K562 (cell line): ENCODE measurements at regions not wholly inside any gene's neighbourhood (a gene's known extent, or its start where the extent isn't known, plus 50 kb on each side); places are given as distances from the start of the nearest gene placed in this dataset.

ENCODE experiments used
- ARHGAP35 ChIP-seq: fragments of 450-650 bp; IDR thresholded peaks from 2 replicates; pipeline ENCODE4 v1.6.1; 2018; ENCODE audit not compliant: partially characterized antibody
- KLF13 ChIP-seq: fragments of 450-650 bp; IDR thresholded peaks from 2 replicates; pipeline ENCODE4 v1.6.1; 2016; ENCODE audit warnings: missing genetic modification characterization, low read depth, mild to moderate bottlenecking, missing compliant biosample characterization, moderate library complexity, borderline replicate concordance
- MTA1 ChIP-seq: fragments of 450-650 bp; IDR thresholded peaks from 2 replicates; pipeline ENCODE4 v1.6.1; 2017; ENCODE audit warnings: borderline replicate concordance
- NFRKB ChIP-seq: fragments of 450-650 bp; IDR thresholded peaks from 2 replicates; pipeline ENCODE4 v1.6.1; 2016; ENCODE audit warnings: low read depth
- POLR2G ChIP-seq: fragments of 200-400 bp; formaldehyde crosslinking; IDR thresholded peaks from 2 replicates; pipeline ENCODE4 v1.6.1; 2017; ENCODE audit warnings: low read depth, mild to moderate bottlenecking, antibody characterized with exemption, low read length, moderate library complexity
- SMC3 ChIP-seq: conservative IDR thresholded peaks from 2 replicates; pipeline ENCODE4 v1.6.1; 2011; ENCODE audit warnings: low read depth, low read length, improper control_type of control experiment; ENCODE audit not compliant: insufficient read depth
- SNRNP70 ChIP-seq: fragments of 200-400 bp; formaldehyde crosslinking; optimal IDR thresholded peaks from 2 replicates; pipeline ENCODE3; 2017; ENCODE audit warnings: low read depth, low read length
- TCF7L2 ChIP-seq: fragments of 150-350 bp; IDR thresholded peaks from 2 replicates; pipeline ENCODE4 v1.6.1; 2016; ENCODE audit warnings: low read depth, mild to moderate bottlenecking, low read length, moderate library complexity
- ZNF282 ChIP-seq: sonication (generic); formaldehyde crosslinking; IDR thresholded peaks from 2 replicates; pipeline ENCODE4 v1.8.1; 2023; ENCODE audit warnings: missing genetic modification reagents
- ZNF707 ChIP-seq: fragments of 250-450 bp; sonication (Bioruptor Pico); conservative IDR thresholded peaks from 2 replicates; pipeline ENCODE4 v1.8.0; 2022; ENCODE audit warnings: inconsistent platforms, mild to moderate bottlenecking, moderate library complexity
- TF ChIP-seq, protein P1 (sequence below), 3 experiments: IDR thresholded peaks in 2 of 3; conservative IDR thresholded peaks in 1 of 3; 2 replicates each; pipeline ENCODE4 v1.5.1; 2011 to 2012; ENCODE audit warnings: low read length in 3 of 3, mild to moderate bottlenecking in 3 of 3, control low read depth in 2 of 3, improper control_type of control experiment in 1 of 3, inconsistent platforms in 1 of 3, low read depth in 1 of 3, mixed read lengths in 1 of 3, moderate library complexity in 1 of 3; ENCODE audit not compliant: insufficient read depth in 2 of 3
- TF ChIP-seq, protein P2 (sequence below): fragments of 250-450 bp; sonication (Bioruptor Pico); IDR thresholded peaks from 2 replicates; pipeline ENCODE4 v1.4.0; 2020; ENCODE audit warnings: mild to moderate bottlenecking, moderate library complexity
- TF ChIP-seq, protein P3 (sequence below): sonication (generic); formaldehyde crosslinking; IDR thresholded peaks from 2 replicates; pipeline ENCODE4 v1.9.0; 2022; ENCODE audit warnings: mild to moderate bottlenecking, missing genetic modification reagents

DNA sequence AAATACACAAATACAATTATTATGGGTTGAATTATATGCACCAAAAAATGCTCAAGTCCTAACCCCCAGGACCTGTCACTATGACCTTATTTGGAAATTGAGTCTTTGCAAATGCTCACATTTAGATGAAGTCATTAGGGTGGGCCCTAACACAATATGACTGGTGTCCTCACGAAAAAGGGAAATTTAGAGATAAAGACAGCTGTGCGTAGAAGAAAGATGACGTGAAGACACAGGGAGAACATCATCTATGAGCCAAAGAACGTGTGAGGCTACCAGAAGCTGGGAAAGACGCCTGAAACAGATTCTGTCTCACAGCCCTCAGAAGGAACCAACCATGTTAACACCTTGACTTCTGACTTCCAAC is 259.2 kb downstream of the EMP1 start:
- no peak for TF ChIP-seq POLR2G
- TF ChIP-seq, protein P1, sequence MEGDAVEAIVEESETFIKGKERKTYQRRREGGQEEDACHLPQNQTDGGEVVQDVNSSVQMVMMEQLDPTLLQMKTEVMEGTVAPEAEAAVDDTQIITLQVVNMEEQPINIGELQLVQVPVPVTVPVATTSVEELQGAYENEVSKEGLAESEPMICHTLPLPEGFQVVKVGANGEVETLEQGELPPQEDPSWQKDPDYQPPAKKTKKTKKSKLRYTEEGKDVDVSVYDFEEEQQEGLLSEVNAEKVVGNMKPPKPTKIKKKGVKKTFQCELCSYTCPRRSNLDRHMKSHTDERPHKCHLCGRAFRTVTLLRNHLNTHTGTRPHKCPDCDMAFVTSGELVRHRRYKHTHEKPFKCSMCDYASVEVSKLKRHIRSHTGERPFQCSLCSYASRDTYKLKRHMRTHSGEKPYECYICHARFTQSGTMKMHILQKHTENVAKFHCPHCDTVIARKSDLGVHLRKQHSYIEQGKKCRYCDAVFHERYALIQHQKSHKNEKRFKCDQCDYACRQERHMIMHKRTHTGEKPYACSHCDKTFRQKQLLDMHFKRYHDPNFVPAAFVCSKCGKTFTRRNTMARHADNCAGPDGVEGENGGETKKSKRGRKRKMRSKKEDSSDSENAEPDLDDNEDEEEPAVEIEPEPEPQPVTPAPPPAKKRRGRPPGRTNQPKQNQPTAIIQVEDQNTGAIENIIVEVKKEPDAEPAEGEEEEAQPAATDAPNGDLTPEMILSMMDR (IDR thresholded peaks at IDR 0.05 in 2 of 3, conservative IDR thresholded peaks at IDR 0.05 in 1 of 3; ENCODE audit: insufficient read depth in 2 of 3, low read depth in 1 of 3, low read length in 3 of 3): no peak
- no peak for TF ChIP-seq SNRNP70
- TF ChIP-seq ZNF707: no peak
- no peak for TF ChIP-seq SMC3
- TF ChIP-seq, protein P2, sequence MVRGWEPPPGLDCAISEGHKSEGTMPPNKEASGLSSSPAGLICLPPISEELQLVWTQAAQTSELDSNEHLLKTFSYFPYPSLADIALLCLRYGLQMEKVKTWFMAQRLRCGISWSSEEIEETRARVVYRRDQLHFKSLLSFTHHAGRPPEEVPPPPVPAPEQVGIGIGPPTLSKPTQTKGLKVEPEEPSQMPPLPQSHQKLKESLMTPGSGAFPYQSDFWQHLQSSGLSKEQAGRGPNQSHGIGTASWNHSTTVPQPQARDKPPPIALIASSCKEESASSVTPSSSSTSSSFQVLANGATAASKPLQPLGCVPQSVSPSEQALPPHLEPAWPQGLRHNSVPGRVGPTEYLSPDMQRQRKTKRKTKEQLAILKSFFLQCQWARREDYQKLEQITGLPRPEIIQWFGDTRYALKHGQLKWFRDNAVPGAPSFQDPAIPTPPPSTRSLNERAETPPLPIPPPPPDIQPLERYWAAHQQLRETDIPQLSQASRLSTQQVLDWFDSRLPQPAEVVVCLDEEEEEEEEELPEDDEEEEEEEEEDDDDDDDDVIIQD (CRISPR knock-in tag): no peak
- TF ChIP-seq KLF13 (tag): no peak
- no peak for TF ChIP-seq NFRKB
- TF ChIP-seq, protein P3, sequence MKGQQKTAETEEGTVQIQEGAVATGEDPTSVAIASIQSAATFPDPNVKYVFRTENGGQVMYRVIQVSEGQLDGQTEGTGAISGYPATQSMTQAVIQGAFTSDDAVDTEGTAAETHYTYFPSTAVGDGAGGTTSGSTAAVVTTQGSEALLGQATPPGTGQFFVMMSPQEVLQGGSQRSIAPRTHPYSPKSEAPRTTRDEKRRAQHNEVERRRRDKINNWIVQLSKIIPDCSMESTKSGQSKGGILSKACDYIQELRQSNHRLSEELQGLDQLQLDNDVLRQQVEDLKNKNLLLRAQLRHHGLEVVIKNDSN: no peak
- no peak for TF ChIP-seq TCF7L2
- TF ChIP-seq MTA1: no peak
- TF ChIP-seq ARHGAP35: no peak
- TF ChIP-seq ZNF282 (CRISPR knock-in tag): no peak
